IPS-18a (cell line): ENCODE measurements at regions not wholly inside any gene's neighbourhood (a gene's known extent, or its start where the extent isn't known, plus 50 kb on each side); places are given as distances from the start of the nearest gene placed in this dataset.

Experiments
- H3K27ac ChIP-seq: one replicate; pipeline ENCODE4 v1.5.1; 2013; ENCODE audit warnings: low read length
- H3K27me3 ChIP-seq: one replicate; pipeline ENCODE4 v1.6.1; 2013; ENCODE audit warnings: mild to moderate bottlenecking, low read length; ENCODE audit not compliant: control insufficient read depth, insufficient read depth
- H3K36me3 ChIP-seq: one replicate; pipeline ENCODE4 v1.6.1; 2013; ENCODE audit warnings: low read depth, low read length; ENCODE audit not compliant: control insufficient read depth
- H3K4me1 ChIP-seq: one replicate; pipeline ENCODE4 v1.6.1; 2013; ENCODE audit warnings: low read depth, low read length; ENCODE audit not compliant: control insufficient read depth
- H3K4me3 ChIP-seq: one replicate; pipeline ENCODE4 v1.5.1; 2013; ENCODE audit warnings: low read length
- H3K9ac ChIP-seq: one replicate; pipeline ENCODE4 v1.6.1; 2013; ENCODE audit warnings: mild to moderate bottlenecking, low read length, moderate library complexity
- H3K9me3 ChIP-seq: one replicate; pipeline ENCODE4 v1.6.1; 2013; ENCODE audit warnings: low read depth, low read length; ENCODE audit not compliant: control insufficient read depth

DNA sequence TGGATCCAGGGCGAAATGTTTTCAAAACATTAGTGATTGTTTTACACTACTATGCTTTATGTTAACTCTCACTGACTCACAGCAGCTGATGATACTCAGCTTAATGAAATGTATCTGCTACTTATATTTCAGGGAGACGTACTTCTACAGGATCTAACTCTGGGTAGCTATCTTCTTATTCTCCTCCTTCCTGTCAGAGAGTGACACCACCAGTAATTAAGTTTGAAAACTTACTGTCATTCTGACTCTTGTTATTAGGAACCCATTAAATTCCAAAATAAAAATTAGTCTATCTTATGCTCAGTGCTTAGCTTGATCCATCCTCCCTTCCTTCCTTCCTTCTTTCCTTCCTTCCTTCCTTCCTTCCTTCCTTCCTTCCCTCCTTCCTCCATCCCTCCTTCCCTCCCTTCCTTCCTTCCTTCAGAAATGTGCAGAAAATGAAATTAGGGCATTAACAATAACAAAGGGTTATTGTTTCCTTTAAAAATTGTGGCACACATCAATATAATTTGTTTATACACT, 441.1 kb downstream of the MEIS1 start:
- Histone ChIP-seq H3K9ac (no peak overlapping the region), H3K27me3 (no peaks in the 10 kb centered on the region), H3K4me3 (no peak overlapping the region), H3K36me3 (no peaks in the 10 kb centered on the region), H3K9me3 (no peaks in the 10 kb centered on the region), H3K4me1 (no peaks in the 10 kb centered on the region), H3K27ac (no peak overlapping the region)

DNA sequence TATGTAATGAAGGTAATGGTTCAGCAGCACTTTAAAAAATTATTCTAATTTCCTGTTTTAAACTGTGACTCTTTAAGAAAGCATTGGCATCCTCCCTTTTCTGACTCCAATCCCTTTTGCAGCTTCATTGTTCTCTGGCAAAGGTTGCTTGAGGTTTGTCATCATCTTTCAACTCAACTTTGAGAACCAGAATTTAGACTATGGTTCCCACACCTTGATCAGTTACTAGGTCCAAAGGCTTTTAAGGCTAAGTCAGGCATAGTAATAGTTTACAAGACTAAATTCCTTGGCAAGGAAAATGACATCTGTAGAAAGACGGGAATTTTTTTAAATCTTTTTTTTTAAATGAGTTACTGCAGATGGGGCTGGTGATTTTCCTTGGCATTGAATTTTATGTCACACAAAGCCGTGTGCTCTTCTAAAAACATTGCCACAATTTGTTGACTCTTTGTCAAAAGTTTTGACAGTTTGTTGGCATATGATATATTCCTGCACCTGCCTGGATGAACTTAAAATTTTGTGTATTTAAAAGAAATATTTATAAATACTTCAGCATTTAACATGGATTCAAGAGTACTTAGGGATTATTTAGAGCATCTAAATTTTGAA, 451.0 kb downstream of the MEIS1 start:
- Histone ChIP-seq H3K4me1 (no peaks in the 10 kb centered on the region), H3K27ac (no peak overlapping the region), H3K27me3 (no peaks in the 10 kb centered on the region), H3K4me3 (no peak overlapping the region), H3K36me3 (no peaks in the 10 kb centered on the region), H3K9ac (no peak overlapping the region), H3K9me3 (no peaks in the 10 kb centered on the region)

DNA sequence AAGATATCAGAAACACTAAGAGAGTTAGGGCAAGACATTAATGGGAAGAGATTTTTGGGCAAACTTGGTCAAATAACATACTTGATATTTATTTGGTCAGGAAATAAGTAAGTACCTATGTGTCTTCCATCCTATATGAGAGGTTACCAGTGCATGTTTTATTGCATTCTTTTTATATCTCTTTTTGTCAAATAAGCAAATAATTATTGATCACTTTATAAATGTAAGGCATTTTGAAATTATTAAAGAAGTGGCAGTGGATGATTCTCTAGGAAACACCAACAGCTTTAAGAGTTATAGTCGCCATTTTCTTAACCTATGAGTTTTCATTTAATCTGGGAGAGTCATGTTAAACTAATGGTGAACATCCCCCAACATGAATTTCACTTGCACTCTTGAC, 453.3 kb downstream of the MEIS1 start:
- Histone ChIP-seq H3K9ac (no peak overlapping the region), H3K4me1 (no peaks in the 10 kb centered on the region), H3K4me3 (no peak overlapping the region), H3K27ac (no peak overlapping the region), H3K9me3 (no peaks in the 10 kb centered on the region), H3K27me3 (no peaks in the 10 kb centered on the region), H3K36me3 (no peaks in the 10 kb centered on the region)

DNA sequence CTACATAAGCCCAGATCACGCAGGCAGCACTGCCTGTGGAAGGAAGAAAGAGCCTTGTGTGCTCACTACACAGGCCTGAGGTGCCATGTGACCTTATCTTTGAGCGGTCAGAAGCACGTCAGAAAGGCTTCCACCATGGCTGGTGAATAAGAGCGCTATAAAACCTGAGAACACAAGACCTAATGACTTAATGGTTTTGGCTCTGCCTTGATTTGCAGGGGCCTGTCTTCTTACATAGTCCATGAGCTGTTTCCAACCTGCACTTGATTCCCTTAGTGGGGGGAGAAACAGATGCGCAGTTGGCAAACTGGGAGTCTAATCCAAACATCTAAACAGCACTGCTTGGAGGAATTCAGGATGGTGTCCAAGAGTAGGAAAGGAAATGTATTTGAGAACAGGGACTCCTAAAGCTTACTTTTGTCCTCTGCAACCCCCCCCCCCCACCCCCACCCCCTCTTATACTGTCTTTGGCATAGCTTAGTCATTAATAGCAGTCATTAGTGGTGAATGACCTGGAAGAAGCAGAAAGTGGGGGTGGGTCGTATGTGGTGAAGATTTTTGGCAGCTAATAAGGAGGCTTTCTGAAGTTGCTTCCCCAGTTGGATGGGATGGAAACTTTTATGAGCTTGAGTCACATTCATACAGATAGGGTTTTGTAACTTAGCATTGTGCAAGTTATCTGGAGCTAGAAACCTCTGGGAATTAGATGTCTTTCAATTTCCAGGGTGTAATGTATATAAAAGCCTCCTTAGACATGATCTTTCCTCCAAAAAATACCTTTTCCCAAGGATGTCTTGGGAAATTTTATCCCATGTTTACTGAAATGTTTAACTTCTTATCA, 454.1 kb downstream of the MEIS1 start:
- Histone ChIP-seq H3K4me3 (no peak overlapping the region), H3K27ac (no peak overlapping the region), H3K4me1 (no peaks in the 10 kb centered on the region), H3K36me3 (no peaks in the 10 kb centered on the region), H3K9ac (no peak overlapping the region), H3K9me3 (no peaks in the 10 kb centered on the region), H3K27me3 (no peaks in the 10 kb centered on the region)

DNA sequence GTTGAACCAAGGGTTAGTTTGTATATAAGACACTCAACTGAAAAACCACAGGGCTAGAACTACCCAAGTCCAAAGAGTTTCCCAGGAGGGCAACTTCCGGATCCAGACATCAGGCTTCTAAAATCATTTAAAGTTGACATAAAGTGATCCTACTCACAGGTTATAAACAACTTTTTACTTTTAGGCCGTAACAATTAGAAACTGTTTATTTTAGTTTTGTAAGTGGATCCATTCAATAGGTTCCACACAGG, 454.6 kb downstream of the MEIS1 start:
- Histone ChIP-seq H3K9me3 (no peaks in the 10 kb centered on the region), H3K4me3 (no peak overlapping the region), H3K27me3 (no peaks in the 10 kb centered on the region), H3K4me1 (no peaks in the 10 kb centered on the region), H3K9ac (no peak overlapping the region), H3K36me3 (no peaks in the 10 kb centered on the region), H3K27ac (no peak overlapping the region)

DNA sequence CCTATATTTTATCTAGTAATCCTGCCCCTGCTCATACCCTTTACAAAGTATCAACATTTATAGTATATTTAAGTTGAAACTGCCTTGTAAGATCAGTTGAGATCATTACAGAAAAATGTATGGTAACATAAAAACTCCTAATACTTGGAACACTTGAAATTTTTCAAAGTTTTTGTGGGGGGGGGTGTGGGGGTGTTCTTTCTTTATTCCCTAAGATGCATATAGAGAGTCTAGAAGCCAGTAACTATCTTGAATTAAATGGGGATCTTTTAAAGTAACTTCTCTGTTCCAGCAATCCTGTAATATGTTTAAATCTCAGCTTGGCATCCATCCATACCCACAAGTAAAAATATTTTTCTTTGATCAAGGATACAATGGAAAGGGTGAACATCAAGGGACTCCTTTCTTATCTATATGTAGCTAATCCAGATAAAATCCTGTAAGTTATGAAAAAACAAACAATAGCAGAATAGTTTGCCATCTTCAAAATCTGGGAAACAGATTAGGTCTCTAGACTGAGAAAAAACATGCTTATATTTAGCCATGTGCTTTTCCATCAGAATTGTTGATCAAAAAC, 455.3 kb downstream of the MEIS1 start:
- H3K4me3 ChIP-seq: no peak overlapping the region
- H3K9ac ChIP-seq: no peak overlapping the region
- no peak overlapping the region for H3K27ac ChIP-seq
- H3K4me1 ChIP-seq: no peaks in the 10 kb centered on the region
- no peaks in the 10 kb centered on the region for H3K36me3 ChIP-seq
- no peaks in the 10 kb centered on the region for H3K9me3 ChIP-seq
- no peaks in the 10 kb centered on the region for H3K27me3 ChIP-seq

DNA sequence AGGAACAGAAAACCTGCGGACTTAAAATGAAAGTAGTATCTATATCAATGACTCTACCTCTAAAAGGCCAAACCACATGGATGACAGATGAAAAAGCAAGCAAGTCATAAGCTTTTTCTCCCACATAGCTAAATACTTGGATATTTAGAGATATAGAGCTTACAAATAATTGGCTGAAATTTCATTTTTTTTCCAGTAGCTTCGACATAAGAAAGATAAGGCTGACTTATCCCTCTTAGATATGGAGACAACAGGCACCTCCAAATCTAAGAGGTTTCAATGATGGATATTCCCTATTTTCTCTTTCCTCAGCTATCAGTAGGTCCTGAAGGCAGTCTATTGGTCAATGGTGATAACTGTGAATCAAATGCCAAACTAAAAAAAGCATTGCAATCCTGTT, 460.3 kb downstream of the MEIS1 start:
- Histone ChIP-seq H3K9ac (no peak overlapping the region), H3K36me3 (no peaks in the 10 kb centered on the region), H3K4me1 (no peaks in the 10 kb centered on the region), H3K4me3 (no peak overlapping the region), H3K27me3 (no peaks in the 10 kb centered on the region), H3K9me3 (no peaks in the 10 kb centered on the region), H3K27ac (no peak overlapping the region)

DNA sequence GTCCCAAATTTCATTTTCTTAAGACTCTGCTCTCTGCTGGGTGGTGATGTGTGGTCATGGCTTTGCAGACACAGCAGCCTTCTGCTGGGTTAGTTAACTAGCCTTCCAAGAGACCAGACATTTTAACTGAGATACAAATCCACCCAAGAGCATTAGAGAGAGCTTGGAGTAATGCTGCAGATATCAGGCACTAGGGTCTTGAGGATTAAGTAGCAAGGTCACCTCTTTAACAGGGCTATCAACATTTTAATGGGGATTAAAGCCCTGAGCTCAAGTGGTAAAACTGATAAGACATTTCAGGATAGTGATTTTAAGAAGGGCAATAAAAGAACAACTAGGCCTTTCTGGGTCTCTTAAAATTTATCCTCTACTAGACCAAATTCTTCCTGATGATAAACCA, 461.2 kb downstream of the MEIS1 start:
- H3K9ac ChIP-seq: no peak overlapping the region
- H3K9me3 ChIP-seq: no peaks in the 10 kb centered on the region
- no peaks in the 10 kb centered on the region for H3K4me1 ChIP-seq
- H3K27me3 ChIP-seq: no peaks in the 10 kb centered on the region
- no peak overlapping the region for H3K27ac ChIP-seq
- no peaks in the 10 kb centered on the region for H3K36me3 ChIP-seq
- no peak overlapping the region for H3K4me3 ChIP-seq

DNA sequence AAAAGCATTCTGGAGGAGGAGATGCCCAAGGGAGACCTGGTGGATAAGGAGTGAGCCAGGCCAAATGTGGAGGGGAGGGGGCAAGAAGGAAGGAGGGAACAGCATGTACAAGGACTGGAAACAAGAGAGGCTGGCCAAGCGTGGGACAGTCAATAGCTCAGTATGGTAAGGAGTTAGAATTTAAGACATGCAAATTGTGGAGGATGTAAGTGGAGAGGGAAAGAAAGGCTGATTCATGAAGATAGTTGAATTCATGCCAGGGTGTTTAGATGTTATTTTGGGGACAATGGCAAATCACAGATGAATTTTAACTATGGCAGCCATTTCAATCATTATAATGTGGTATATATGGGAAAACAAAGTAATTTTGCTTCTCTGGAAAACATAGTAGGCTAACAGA, 462.3 kb downstream of the MEIS1 start:
- no peaks in the 10 kb centered on the region for H3K9me3 ChIP-seq

DNA sequence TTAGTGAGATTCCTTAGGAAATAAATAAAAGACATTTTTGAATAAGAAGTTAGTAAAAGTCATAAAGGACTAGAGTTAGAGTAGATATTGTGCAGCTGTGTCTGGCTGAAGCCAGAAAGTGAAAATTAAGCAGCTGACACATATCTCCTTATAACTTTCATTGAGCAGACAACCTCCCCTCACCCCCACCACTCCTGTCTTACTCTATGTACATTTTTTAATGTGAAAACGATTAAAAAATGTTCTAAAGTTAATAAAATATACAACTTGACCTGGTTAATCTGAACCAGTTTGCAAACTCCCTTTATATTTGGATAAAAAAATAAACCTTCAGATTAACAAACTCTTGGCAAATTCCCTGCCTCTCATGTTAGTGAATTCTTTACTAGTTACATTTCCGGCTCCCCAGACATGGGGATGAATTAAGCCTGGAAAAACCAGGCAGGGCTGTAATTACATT, 462.8 kb downstream of the MEIS1 start:
- no peak overlapping the region for H3K9ac ChIP-seq
- no peaks in the 10 kb centered on the region for H3K9me3 ChIP-seq
- no peak overlapping the region for H3K4me3 ChIP-seq
- no peaks in the 10 kb centered on the region for H3K4me1 ChIP-seq
- no peaks in the 10 kb centered on the region for H3K27me3 ChIP-seq
- no peak overlapping the region for H3K27ac ChIP-seq
- no peaks in the 10 kb centered on the region for H3K36me3 ChIP-seq

More for the DNA sequence above, 462.3 kb downstream of the MEIS1 start:
- Histone ChIP-seq H3K4me1 (no peaks in the 10 kb centered on the region), H3K4me3 (no peak overlapping the region), H3K27ac (no peak overlapping the region), H3K9ac (no peak overlapping the region), H3K36me3 (no peaks in the 10 kb centered on the region), H3K27me3 (no peaks in the 10 kb centered on the region)

DNA sequence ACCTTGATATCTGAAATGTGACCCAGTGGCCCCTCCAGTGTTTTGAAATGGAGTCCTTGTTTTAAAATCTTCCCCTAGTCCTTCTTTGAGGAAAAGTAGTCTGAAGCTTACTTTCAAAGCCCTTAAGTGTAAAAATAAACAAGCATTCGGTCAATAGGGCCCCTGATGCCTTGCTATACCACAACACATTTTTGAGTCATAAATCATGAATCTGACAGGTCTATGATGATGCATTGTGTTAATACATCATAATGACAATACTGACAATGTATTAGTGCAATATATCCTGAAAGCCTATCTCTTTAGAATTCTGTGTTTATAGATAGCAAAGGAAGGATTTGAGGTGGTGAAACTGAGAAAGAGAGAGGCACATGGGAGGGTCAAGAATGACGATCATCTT, 464.2 kb downstream of the MEIS1 start:
- Histone ChIP-seq H3K27me3 (no peaks in the 10 kb centered on the region), H3K36me3 (no peaks in the 10 kb centered on the region), H3K4me1 (no peaks in the 10 kb centered on the region), H3K9me3 (no peaks in the 10 kb centered on the region), H3K4me3 (no peak overlapping the region), H3K9ac (no peak overlapping the region), H3K27ac (no peak overlapping the region)

DNA sequence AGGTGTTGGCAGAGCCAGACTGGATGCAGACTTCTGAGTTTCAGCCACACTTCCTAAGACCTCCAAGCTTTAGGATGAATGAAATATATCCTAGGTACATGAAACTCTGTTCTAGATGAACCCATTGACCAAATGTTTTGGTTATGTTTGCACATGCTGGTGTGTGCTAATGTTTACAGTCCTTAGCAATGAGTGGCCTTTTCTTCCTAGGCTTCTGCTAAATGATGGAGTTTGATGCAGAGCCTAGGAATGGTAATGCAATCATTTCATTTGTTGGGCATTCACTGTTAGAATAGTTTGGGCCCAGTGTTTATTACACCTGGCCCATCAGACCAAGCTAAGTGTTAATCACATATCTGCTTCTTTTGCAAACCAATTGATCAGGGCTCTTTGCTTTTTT, 464.7 kb downstream of the MEIS1 start:
- H3K9ac ChIP-seq: no peak overlapping the region
- no peak overlapping the region for H3K4me3 ChIP-seq
- H3K4me1 ChIP-seq: no peaks in the 10 kb centered on the region
- no peaks in the 10 kb centered on the region for H3K27me3 ChIP-seq
- H3K36me3 ChIP-seq: no peaks in the 10 kb centered on the region
- H3K27ac ChIP-seq: no peak overlapping the region
- H3K9me3 ChIP-seq: no peaks in the 10 kb centered on the region
